AG10803 (cell line): ENCODE measurements at regions not wholly inside any gene's neighbourhood (a gene's known extent, or its start where the extent isn't known, plus 50 kb on each side); places are given as distances from the start of the nearest gene placed in this dataset.

ENCODE experiments used
- DNase-seq: peaks from one replicate; pipeline ENCODE4 v3.0.0; 2010; ENCODE audit warnings: low read depth
- H3K4me3 ChIP-seq: 2 replicates; pipeline ENCODE4 v1.5.1; 2011; ENCODE audit warnings: mild to moderate bottlenecking, low read length, control low read depth
- CTCF ChIP-seq: conservative IDR thresholded peaks from 2 replicates; pipeline ENCODE4 v1.5.1; 2011; ENCODE audit warnings: mild to moderate bottlenecking, low read length, control low read depth, inconsistent platforms

GRCh38 chr6:215335-216034 is 76.8 kb upstream of the DUSP22 start:
- no peak for TF ChIP-seq CTCF
- DNase-seq = peak; percentile 2
- H3K4me3 ChIP-seq = no peak overlapping the region

- TF ChIP-seq CTCF = peak; percentile 40
- DNase-seq = no peak
- no peak overlapping the region for H3K4me3 ChIP-seq
Observed at GRCh38 chr6:217048-217659, 75.1 kb upstream of the DUSP22 start.

GRCh38 chr6:218153-219018 is 73.9 kb upstream of the DUSP22 start:
- TF ChIP-seq CTCF = no peak
- no peak for DNase-seq
- no peak overlapping the region for H3K4me3 ChIP-seq

- TF ChIP-seq CTCF = no peak
- H3K4me3 ChIP-seq = no peak overlapping the region
- no peak for DNase-seq
Observed at GRCh38 chr6:219019-219570, 73.2 kb upstream of the DUSP22 start.

- no peak overlapping the region for H3K4me3 ChIP-seq
- peak; percentile 11 for DNase-seq
- no peak for TF ChIP-seq CTCF
Observed at GRCh38 chr6:219641-220198, 72.6 kb upstream of the DUSP22 start.

GRCh38 chr6:220312-220711 is 72.0 kb upstream of the DUSP22 start:
- no peak for TF ChIP-seq CTCF
- H3K4me3 ChIP-seq = no peak overlapping the region

More at GRCh38 chr6:220312-220711, 72.0 kb upstream of the DUSP22 start:
- no peak for DNase-seq
